Kidney (tissue), 13 donors: ENCODE measurements at regions not wholly inside any gene's neighbourhood (a gene's known extent, or its start where the extent isn't known, plus 50 kb on each side); places are given as distances from the start of the nearest gene placed in this dataset.
A peak's percentile ranks its signal among the peaks of the same experiment; 100 is the strongest.

Experiments
- DNase-seq, 5 donors: peaks; one replicate each; pipeline ENCODE4 v3.0.0-alpha.2; 2013 to 2020
- FAIRE-seq: peaks from 2 replicates; lab custom pipeline; 2012; peaks lifted over from hg19 to GRCh38; lab: Jason Lieb, UNC
- H3K27ac ChIP-seq, 2 donors: one replicate each; pipeline ENCODE4 v1.7.0; 2013; ENCODE audit warnings: low read depth in 2 of 2, low read length in 2 of 2, inconsistent platforms in 1 of 2
- H3K27me3 ChIP-seq: one replicate; pipeline ENCODE4 v1.7.1; 2013; ENCODE audit warnings: low read length, inconsistent platforms; ENCODE audit not compliant: control insufficient read depth, insufficient read depth
- H3K36me3 ChIP-seq, 3 donors: one replicate each; pipeline versions ENCODE4 v1.7.0 to v1.7.1; 2013; ENCODE audit warnings: low read length in 3 of 3, control low read depth in 1 of 3, inconsistent platforms in 1 of 3; ENCODE audit not compliant: insufficient read depth in 3 of 3, control insufficient read depth in 2 of 3
- H3K4me1 ChIP-seq, 3 donors: one replicate each; pipeline versions ENCODE4 v1.7.0 to v1.7.1; 2013; ENCODE audit warnings: low read length in 3 of 3, inconsistent platforms in 1 of 3, low read depth in 1 of 3; ENCODE audit not compliant: control insufficient read depth in 2 of 3, insufficient read depth in 2 of 3
- H3K4me3 ChIP-seq, 3 donors: one replicate each; pipeline versions ENCODE4 v1.7.0 to v1.8.1; 2013; ENCODE audit warnings: low read length in 3 of 3, control low read depth in 1 of 3, inconsistent platforms in 1 of 3
- H3K9ac ChIP-seq, 3 donors: one replicate each; pipeline versions ENCODE4 v1.7.0 to v1.7.1; 2013; ENCODE audit warnings: low read length in 3 of 3, control low read depth in 1 of 3, inconsistent platforms in 1 of 3
- H3K9me3 ChIP-seq, 3 donors: one replicate each; pipeline versions ENCODE4 v1.7.0 to v1.7.1; 2013; ENCODE audit warnings: low read length in 3 of 3, control low read depth in 1 of 3, inconsistent platforms in 1 of 3; ENCODE audit not compliant: control insufficient read depth in 2 of 3, insufficient read depth in 1 of 3
- intact Hi-C: fragments of 100-400 bp; cut with DNase I; formaldehyde crosslinking; loops from one replicate; pipeline ENCODE4 v1.11.1; 2022
- TF ChIP-seq, protein P1 (sequence below): IDR thresholded peaks from 3 replicates; pipeline ENCODE4 v1.5.1; 2012; ENCODE audit warnings: mild to moderate bottlenecking, moderate library complexity, borderline replicate concordance; ENCODE audit not compliant: insufficient read depth; ENCODE audit errors: extremely low read depth
- donor health status: control.
- donor health status: control.
- donor health status: control.
- donor health status: control.
- donor health status: control.
- donor health status: DM: yes; HTN: yes; CAD: no.
- donor health status: Normal renal cell carcinoma (clear cell type).

GRCh38 chr16:62404842-62405611 is 368.8 kb upstream of the CDH8 start:
- no peaks in the 10 kb centered on the region for H3K4me1 ChIP-seq
- H3K9ac ChIP-seq: no peak overlapping the region
- TF ChIP-seq, protein P1, sequence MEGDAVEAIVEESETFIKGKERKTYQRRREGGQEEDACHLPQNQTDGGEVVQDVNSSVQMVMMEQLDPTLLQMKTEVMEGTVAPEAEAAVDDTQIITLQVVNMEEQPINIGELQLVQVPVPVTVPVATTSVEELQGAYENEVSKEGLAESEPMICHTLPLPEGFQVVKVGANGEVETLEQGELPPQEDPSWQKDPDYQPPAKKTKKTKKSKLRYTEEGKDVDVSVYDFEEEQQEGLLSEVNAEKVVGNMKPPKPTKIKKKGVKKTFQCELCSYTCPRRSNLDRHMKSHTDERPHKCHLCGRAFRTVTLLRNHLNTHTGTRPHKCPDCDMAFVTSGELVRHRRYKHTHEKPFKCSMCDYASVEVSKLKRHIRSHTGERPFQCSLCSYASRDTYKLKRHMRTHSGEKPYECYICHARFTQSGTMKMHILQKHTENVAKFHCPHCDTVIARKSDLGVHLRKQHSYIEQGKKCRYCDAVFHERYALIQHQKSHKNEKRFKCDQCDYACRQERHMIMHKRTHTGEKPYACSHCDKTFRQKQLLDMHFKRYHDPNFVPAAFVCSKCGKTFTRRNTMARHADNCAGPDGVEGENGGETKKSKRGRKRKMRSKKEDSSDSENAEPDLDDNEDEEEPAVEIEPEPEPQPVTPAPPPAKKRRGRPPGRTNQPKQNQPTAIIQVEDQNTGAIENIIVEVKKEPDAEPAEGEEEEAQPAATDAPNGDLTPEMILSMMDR: no peak
- DNase-seq: peak in 2 of 5 donors; percentile 2 to 48
- no peaks in the 10 kb centered on the region for H3K27me3 ChIP-seq
- no peak overlapping the region for H3K27ac ChIP-seq
- no peak for FAIRE-seq
- H3K4me3 ChIP-seq: no peak overlapping the region
- no peaks in the 10 kb centered on the region for H3K36me3 ChIP-seq
- intact Hi-C loops: no loop called here
- H3K9me3 ChIP-seq: no peaks in the 10 kb centered on the region

- no peak overlapping the region for H3K27ac ChIP-seq
- FAIRE-seq: no peak
- no peaks in the 10 kb centered on the region for H3K4me1 ChIP-seq
- H3K27me3 ChIP-seq: no peaks in the 10 kb centered on the region
- H3K9ac ChIP-seq: no peak overlapping the region
- TF ChIP-seq, protein P1: no peak
- H3K36me3 ChIP-seq: no peaks in the 10 kb centered on the region
- H3K9me3 ChIP-seq: no peaks in the 10 kb centered on the region
- intact Hi-C loops: no loop called here
- no peak overlapping the region for H3K4me3 ChIP-seq
- DNase-seq: no peak
Measured at GRCh38 chr16:62392698-62393097, 356.5 kb upstream of the CDH8 start.

- Histone ChIP-seq H3K9ac (no peak overlapping the region), H3K4me3 (no peak overlapping the region), H3K9me3 (no peaks in the 10 kb centered on the region), H3K36me3 (no peaks in the 10 kb centered on the region), H3K27me3 (no peaks in the 10 kb centered on the region), H3K27ac (no peak overlapping the region), H3K4me1 (no peaks in the 10 kb centered on the region)
- TF ChIP-seq, protein P1: no peak
- DNase-seq (no peak), FAIRE-seq (no peak)
- intact Hi-C loops: no loop called here
Measured at GRCh38 chr16:62391940-62392339, 355.7 kb upstream of the CDH8 start.
